K562 (cell line): ENCODE measurements at regions not wholly inside any gene's neighbourhood (a gene's known extent, or its start where the extent isn't known, plus 50 kb on each side); places are given as distances from the start of the nearest gene placed in this dataset.

Experiments used
- CBX8 ChIP-seq: fragments of 200-600 bp; sonication (generic); IDR thresholded peaks from 2 replicates; pipeline ENCODE4 v1.6.1; 2012; ENCODE audit warnings: borderline replicate concordance, mixed run types, low read depth, mild to moderate bottlenecking, moderate library complexity, mixed read lengths, low read length, control low read depth, inconsistent platforms; ENCODE audit not compliant: poor library complexity, severe bottlenecking; ENCODE audit errors: extremely low read depth
- CC2D1A ChIP-seq: fragments of 450-650 bp; IDR thresholded peaks from 2 replicates; pipeline ENCODE4 v1.6.1; 2017; ENCODE audit warnings: mild to moderate bottlenecking
- CTBP1 ChIP-seq: fragments of 450-650 bp; IDR thresholded peaks from 2 replicates; pipeline ENCODE4 v1.6.1; 2016; ENCODE audit warnings: borderline replicate concordance
- DEAF1 ChIP-seq: fragments of 450-650 bp; formaldehyde crosslinking; IDR thresholded peaks from 2 replicates; pipeline ENCODE4 v1.4.0; 2020; ENCODE audit warnings: mild to moderate bottlenecking, moderate library complexity
- DMBX1 ChIP-seq: fragments of 250-450 bp; sonication (Bioruptor Pico); IDR thresholded peaks from 2 replicates; pipeline ENCODE4 v1.8.0; 2022; ENCODE audit warnings: inconsistent platforms, mild to moderate bottlenecking, moderate library complexity, borderline replicate concordance
- EHMT2 ChIP-seq: fragments of 450-650 bp; IDR thresholded peaks from 2 replicates; pipeline ENCODE4 v1.6.1; 2018; ENCODE audit warnings: antibody characterized with exemption
- ID3 ChIP-seq, 2 experiments: fragments of 250-450 bp in 1 of 2; fragments of 450-650 bp in 1 of 2; sonication (Bioruptor Pico) in 1 of 2; IDR thresholded peaks; 2 replicates each; pipeline versions ENCODE4 v1.6.1 to v1.8.0; 2016 to 2021; ENCODE audit warnings: mild to moderate bottlenecking in 2 of 2, moderate library complexity in 2 of 2, missing compliant biosample characterization in 1 of 2, missing genetic modification characterization in 1 of 2
- KDM4B ChIP-seq, 2 experiments: fragments of 450-650 bp in 1 of 2; sonication (generic) in 1 of 2; IDR thresholded peaks; 2 replicates each; pipeline ENCODE4 v1.6.1; 2016 to 2017; ENCODE audit warnings: borderline replicate concordance in 2 of 2, antibody characterized with exemption in 1 of 2, low read depth in 1 of 2, mild to moderate bottlenecking in 1 of 2
- PCBP1 ChIP-seq: fragments of 200-400 bp; formaldehyde crosslinking; IDR thresholded peaks from 2 replicates; pipeline ENCODE4 v1.6.1; 2018; ENCODE audit warnings: mild to moderate bottlenecking, low read depth, low read length; ENCODE audit not compliant: poor library complexity, severe bottlenecking
- RAD21 ChIP-seq, 2 experiments: fragments of 250-450 bp in 1 of 2; fragments of 450-650 bp in 1 of 2; sonication (Bioruptor Pico) in 1 of 2; formaldehyde crosslinking in 1 of 2; IDR thresholded peaks in 1 of 2; conservative IDR thresholded peaks in 1 of 2; 2 replicates each; pipeline versions ENCODE4 v1.4.0 to v1.8.0; 2020 to 2022; ENCODE audit warnings: mild to moderate bottlenecking in 2 of 2, moderate library complexity in 1 of 2
- SMC3 ChIP-seq: conservative IDR thresholded peaks from 2 replicates; pipeline ENCODE4 v1.6.1; 2011; ENCODE audit warnings: low read depth, low read length, improper control_type of control experiment; ENCODE audit not compliant: insufficient read depth
- SOX6 ChIP-seq: fragments of 450-650 bp; IDR thresholded peaks from 2 replicates; pipeline ENCODE4 v1.6.1; 2014; ENCODE audit warnings: mild to moderate bottlenecking
- SPI1 ChIP-seq: IDR thresholded peaks from 2 replicates; pipeline ENCODE4 v1.6.1; 2011; ENCODE audit warnings: low read depth, low read length, control low read depth, borderline replicate concordance
- XRCC3 ChIP-seq: fragments of 450-650 bp; IDR thresholded peaks from 2 replicates; pipeline ENCODE4 v1.6.1; 2017; ENCODE audit warnings: mild to moderate bottlenecking, moderate library complexity
- XRCC4 ChIP-seq: IDR thresholded peaks from one replicate; pipeline ENCODE4 v1.6.1; 2011; ENCODE audit not compliant: insufficient read depth, insufficient read length; ENCODE audit errors: extremely low read depth
- ZBTB26 ChIP-seq: fragments of 450-650 bp; formaldehyde crosslinking; IDR thresholded peaks from 2 replicates; pipeline ENCODE4 v1.4.0; 2022; ENCODE audit warnings: missing genetic modification characterization
- ZBTB33 ChIP-seq: sonication (generic); formaldehyde crosslinking; IDR thresholded peaks from 2 replicates; pipeline ENCODE4 v1.8.1; 2023; ENCODE audit warnings: mild to moderate bottlenecking, missing genetic modification reagents
- ZNF324 ChIP-seq: fragments of 250-450 bp; sonication (Bioruptor Pico); IDR thresholded peaks from 2 replicates; pipeline ENCODE4 v1.4.0; 2020; ENCODE audit warnings: mild to moderate bottlenecking

GRCh38 chr2:12167525-12168317 lies 421.3 kb downstream of the LPIN1 start (continued):
- TF ChIP-seq PCBP1 (no peak), SPI1 (no peak), DMBX1 (no peak), RAD21 (CRISPR knock-in tag; conservative IDR thresholded peaks at IDR 0.05 in 1 of 2, IDR thresholded peaks at IDR 0.05 in 1 of 2) (peak; percentile 63 to 84), CTBP1 (no peak), ZBTB33 (CRISPR knock-in tag) (no peak), ID3 (CRISPR knock-in tag; IDR thresholded peaks at IDR 0.05) (no peak), ID3 (tag; IDR thresholded peaks at IDR 0.05) (no peak), SOX6 (peak; percentile 85), SMC3 (peak; percentile 44; the same call in 1 of the 2 replicates), CBX8 (no peak), KDM4B (IDR thresholded peaks at IDR 0.05; ENCODE audit: borderline replicate concordance in 2 of 2, low read depth in 1 of 2) (no peak), ZNF324 (no peak), XRCC3 (no peak), EHMT2 (no peak), ZBTB26 (no peak), DEAF1 (peak; percentile 65), CC2D1A (0 out of 2 replicates have a peak, but pooled peaks have one; percentile 16), XRCC4 (no peak)
